ENCODE measurements at regions not wholly inside any gene's neighbourhood (a gene's known extent, or its start where the extent isn't known, plus 50 kb on each side); places are given as distances from the start of the nearest gene placed in this dataset.

GRCh38 chr7:45394117-45394708, 180.0 kb upstream of the ADCY1 start (continued):
- TF ChIP-seq CREB5 (CRISPR knock-in tag; IDR thresholded peaks at IDR 0.05; ENCODE audit: low read depth) (no peak), BACH2 (CRISPR knock-in tag; IDR thresholded peaks at IDR 0.05; ENCODE audit: borderline replicate concordance) (no peak), ZNF70 (CRISPR knock-in tag; IDR thresholded peaks at IDR 0.05) (no peak), SNAI2 (CRISPR knock-in tag; IDR thresholded peaks at IDR 0.05) (no peak), TOX (CRISPR knock-in tag; IDR thresholded peaks at IDR 0.05; ENCODE audit: borderline replicate concordance) (no peak), ISL1 (CRISPR knock-in tag; IDR thresholded peaks at IDR 0.05) (no peak)

- ATAC-seq, result no peak
- no peak for TF ChIP-seq ISL1 (CRISPR knock-in tag; IDR thresholded peaks at IDR 0.05)
- no peak for TF ChIP-seq OSR1 (CRISPR knock-in tag; IDR thresholded peaks at IDR 0.05)
- TF ChIP-seq ZFP30 (CRISPR knock-in tag; IDR thresholded peaks at IDR 0.05), result no peak
- no peak for TF ChIP-seq POU6F1 (CRISPR knock-in tag; IDR thresholded peaks at IDR 0.05; ENCODE audit: borderline replicate concordance, low read depth)
- TF ChIP-seq GLIS3 (CRISPR knock-in tag; IDR thresholded peaks at IDR 0.05), result no peak
- TF ChIP-seq CSRNP3 (CRISPR knock-in tag; IDR thresholded peaks at IDR 0.05), result no peak
- no peak for TF ChIP-seq ZC3H10 (CRISPR knock-in tag; IDR thresholded peaks at IDR 0.05)
- no peak for TF ChIP-seq TSHZ2 (CRISPR knock-in tag; IDR thresholded peaks at IDR 0.05)
- TF ChIP-seq ZNF8 (CRISPR knock-in tag; IDR thresholded peaks at IDR 0.05), result no peak
- TF ChIP-seq ESRRG (CRISPR knock-in tag; IDR thresholded peaks at IDR 0.05), result no peak
- TF ChIP-seq ARNTL (CRISPR knock-in tag; IDR thresholded peaks at IDR 0.05; ENCODE audit: borderline replicate concordance, low read depth), result no peak
- no peak for TF ChIP-seq ZNF565 (CRISPR knock-in tag; conservative IDR thresholded peaks at IDR 0.05; ENCODE audit: low read depth)
- no peak for TF ChIP-seq PPARA (CRISPR knock-in tag; IDR thresholded peaks at IDR 0.05; ENCODE audit: borderline replicate concordance)
- TF ChIP-seq ZFP3 (CRISPR knock-in tag; IDR thresholded peaks at IDR 0.05), result no peak
- TF ChIP-seq TCF4 (CRISPR knock-in tag; IDR thresholded peaks at IDR 0.05; ENCODE audit: borderline replicate concordance), result no peak
- no peak for TF ChIP-seq BACH2 (CRISPR knock-in tag; IDR thresholded peaks at IDR 0.05; ENCODE audit: borderline replicate concordance)
- no peak for TF ChIP-seq RARB (CRISPR knock-in tag; IDR thresholded peaks at IDR 0.05)
These were observed 175.1 kb upstream of the ADCY1 start for GRCh38 chr7:45399069-45399468.

- TF ChIP-seq TCF4 (CRISPR knock-in tag; IDR thresholded peaks at IDR 0.05; ENCODE audit: borderline replicate concordance) (no peak), ZNF565 (CRISPR knock-in tag; conservative IDR thresholded peaks at IDR 0.05; ENCODE audit: low read depth) (no peak), ZNF70 (CRISPR knock-in tag; IDR thresholded peaks at IDR 0.05) (no peak), ISL1 (CRISPR knock-in tag; IDR thresholded peaks at IDR 0.05) (no peak)
- no peak for ATAC-seq
These were observed 173.5 kb upstream of the ADCY1 start for GRCh38 chr7:45400680-45401079.

- no peak for TF ChIP-seq ZC3H10 (CRISPR knock-in tag; IDR thresholded peaks at IDR 0.05)
- TF ChIP-seq ZNF70 (CRISPR knock-in tag; IDR thresholded peaks at IDR 0.05), result no peak
- TF ChIP-seq PATZ1 (CRISPR knock-in tag; IDR thresholded peaks at IDR 0.05; ENCODE audit: borderline replicate concordance), result no peak
- TF ChIP-seq SNAI2 (CRISPR knock-in tag; IDR thresholded peaks at IDR 0.05), result no peak
- no peak for TF ChIP-seq TOX (CRISPR knock-in tag; IDR thresholded peaks at IDR 0.05; ENCODE audit: borderline replicate concordance)
- TF ChIP-seq ISL1 (CRISPR knock-in tag; IDR thresholded peaks at IDR 0.05), result no peak
- TF ChIP-seq ARNTL (CRISPR knock-in tag; IDR thresholded peaks at IDR 0.05; ENCODE audit: borderline replicate concordance, low read depth), result no peak
- TF ChIP-seq ZFP30 (CRISPR knock-in tag; IDR thresholded peaks at IDR 0.05), result no peak
- no peak for TF ChIP-seq CSDC2 (CRISPR knock-in tag; IDR thresholded peaks at IDR 0.05)
- no peak for ATAC-seq
These were observed 173.0 kb upstream of the ADCY1 start for GRCh38 chr7:45401155-45401554.

All from SK-N-SH treated with all-trans-retinoic acid at 6 μM for 48 hours (cell line).